Stimulated activated CD8-positive, alpha-beta memory T cell treated with anti-CD3 and anti-CD28 coated beads, Interleukin-4, amount 100 ng/mL, for 4 hours (primary cell): ENCODE measurements at regions not wholly inside any gene's neighbourhood (a gene's known extent, or its start where the extent isn't known, plus 50 kb on each side); places are given as distances from the start of the nearest gene placed in this dataset.
"Not testable (repeated sequence)": the region's sequence is repeated elsewhere in the genome, so short reads cannot be mapped to it uniquely, and the experiment has no call there.

Experiments used
- DNase-seq, 2 donors: peaks; one replicate each; pipeline ENCODE4 v3.0.0-alpha.2; 2020; ENCODE audit warnings: low read depth in 2 of 2, low spot score in 1 of 2

DNA sequence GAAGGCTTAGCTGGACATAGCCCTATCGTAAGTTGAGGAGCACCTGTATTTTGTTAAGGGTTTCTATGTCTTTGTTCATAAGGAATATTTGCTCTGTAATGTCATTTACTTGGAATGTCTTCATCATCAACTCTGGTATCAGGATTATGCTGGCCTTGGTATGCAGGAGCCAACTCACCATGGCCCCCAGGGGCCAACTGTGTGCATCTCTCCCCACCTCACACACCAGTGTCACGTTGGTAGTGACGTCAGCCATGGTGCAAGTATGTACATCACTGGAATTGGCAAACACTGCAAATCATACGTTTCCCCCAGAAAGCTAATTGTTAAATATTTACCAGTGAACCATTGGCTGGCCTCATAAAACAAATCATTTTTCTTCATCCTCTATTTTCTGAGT, 70.8 kb downstream of the YTHDF1 start:
- DNase-seq, result no peak

DNA sequence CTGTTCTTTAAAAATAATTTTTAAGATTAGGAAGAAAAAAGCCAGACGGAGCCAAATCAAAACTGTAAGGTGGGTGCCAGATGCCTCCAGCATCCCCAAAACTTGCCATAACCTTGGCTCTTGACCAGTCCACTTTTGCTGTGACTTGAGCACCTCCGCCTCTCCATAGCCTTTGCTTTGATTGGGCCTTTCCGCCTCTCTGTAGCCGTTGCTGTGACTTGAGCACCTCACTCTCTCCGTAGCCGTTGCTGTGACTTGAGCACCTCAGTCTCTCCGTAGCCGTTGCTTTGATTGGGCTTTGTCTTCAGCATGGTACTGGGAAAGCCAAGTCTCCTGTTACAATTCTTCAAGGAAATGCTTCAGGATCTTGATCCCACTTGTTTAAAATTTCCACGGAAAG, 73.0 kb downstream of the YTHDF1 start:
- DNase-seq, result no peak

DNA sequence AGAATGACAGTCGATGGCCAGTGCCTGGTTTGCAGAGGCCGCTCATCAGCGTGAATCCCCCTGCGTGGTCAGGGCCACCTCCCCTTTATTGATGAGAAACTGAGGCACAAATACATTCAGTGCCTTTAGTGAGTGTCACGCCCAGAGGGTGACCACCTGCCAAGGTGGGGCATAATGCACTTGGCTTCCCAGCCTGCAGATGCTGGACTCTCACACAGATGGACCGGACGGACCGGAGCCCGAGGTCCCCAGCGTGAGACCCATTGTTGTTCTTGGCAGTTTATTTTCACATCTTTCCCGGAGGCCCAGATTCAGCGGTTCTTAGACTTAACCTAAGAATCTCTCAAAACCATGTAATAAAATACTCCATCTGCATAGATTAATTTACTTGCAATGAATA, 74.4 kb downstream of the YTHDF1 start:
- no peak for DNase-seq

DNA sequence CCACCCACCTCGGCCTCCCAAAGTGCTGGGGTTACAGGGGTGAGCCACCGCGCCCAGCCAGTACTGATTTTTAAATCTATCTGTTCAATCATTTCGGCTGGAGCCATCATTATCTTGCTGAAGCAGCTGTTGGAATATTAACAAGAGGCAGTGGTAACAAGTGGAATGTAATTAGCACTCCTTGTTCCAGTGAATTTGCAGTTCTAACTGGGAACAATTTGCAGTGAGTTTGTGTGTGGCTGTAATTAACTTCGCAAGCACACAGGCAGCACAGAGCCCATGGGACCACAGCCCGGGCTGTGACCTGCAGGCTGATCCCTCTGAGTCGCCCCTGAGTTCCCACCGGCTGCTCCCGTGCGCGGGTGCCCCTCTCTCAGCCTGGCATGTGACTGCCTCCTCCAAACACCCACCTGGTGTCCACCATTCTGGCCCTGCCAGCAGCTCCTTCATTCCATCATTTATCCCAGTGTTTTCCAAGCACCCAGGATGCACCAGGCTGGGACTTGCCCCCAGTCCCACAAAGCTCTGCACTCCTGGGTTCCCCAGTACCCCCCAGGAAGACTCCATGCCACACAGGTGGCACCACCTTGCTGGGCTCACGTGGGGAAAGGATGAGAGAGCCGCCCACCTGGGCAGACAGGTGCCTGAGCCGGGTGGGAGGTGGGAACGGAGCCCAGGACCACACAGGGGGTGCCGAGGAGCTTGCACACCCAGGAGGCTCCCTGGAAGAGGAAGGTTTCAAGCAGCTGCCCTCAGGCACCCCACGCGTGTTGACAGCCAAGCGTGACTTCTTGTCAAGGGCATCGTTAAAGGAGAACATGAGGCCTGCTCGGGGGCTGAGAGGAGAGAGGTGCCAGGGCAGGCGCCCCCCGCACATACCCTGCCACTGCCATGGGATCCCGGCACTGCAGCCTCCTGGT, 75.2 kb downstream of the YTHDF1 start:
- no peak for DNase-seq

DNA sequence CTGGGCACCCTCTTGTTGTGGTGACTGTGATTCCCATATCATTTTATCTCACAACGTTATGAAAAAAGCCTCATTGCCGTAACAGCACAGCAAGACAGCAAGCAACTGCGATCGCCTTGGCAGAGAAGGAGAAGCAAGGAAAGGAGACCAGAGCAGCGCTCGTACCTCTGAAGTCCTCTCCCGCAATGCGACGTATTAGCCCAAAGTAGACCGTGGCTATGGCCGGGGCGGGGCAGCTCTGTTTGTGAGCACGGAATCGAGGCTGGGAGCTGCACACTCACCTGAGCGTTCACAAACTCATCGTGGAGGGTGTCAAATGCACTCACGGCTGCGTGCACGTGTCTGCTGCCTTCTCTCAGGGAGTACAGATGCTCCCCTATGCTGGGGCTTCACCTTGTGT, 76.1 kb downstream of the YTHDF1 start:
- DNase-seq, result no peak

DNA sequence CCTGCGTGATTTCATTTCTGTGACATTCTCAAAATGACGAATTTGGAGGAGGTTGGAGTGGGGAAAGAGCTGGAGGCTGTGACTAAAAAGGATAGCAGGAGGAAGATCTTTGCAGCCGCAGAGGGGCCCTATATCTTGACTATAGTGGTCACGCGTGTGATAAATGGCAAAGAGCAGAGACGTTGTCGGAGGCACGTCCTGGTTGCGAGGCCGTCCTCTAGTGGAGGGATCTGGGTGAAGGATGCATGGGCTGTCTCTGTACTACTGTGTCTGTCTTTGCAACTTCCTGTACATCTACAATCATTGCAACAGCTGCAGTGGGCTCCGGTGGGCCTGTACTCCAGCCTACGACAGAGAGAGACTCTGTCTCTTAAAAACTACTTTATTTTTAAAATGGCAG, 76.6 kb downstream of the YTHDF1 start:
- no peak for DNase-seq

- no peak for DNase-seq
Measured at GRCh38 chr20:63138855-63139341, 77.0 kb downstream of the YTHDF1 start.

DNA sequence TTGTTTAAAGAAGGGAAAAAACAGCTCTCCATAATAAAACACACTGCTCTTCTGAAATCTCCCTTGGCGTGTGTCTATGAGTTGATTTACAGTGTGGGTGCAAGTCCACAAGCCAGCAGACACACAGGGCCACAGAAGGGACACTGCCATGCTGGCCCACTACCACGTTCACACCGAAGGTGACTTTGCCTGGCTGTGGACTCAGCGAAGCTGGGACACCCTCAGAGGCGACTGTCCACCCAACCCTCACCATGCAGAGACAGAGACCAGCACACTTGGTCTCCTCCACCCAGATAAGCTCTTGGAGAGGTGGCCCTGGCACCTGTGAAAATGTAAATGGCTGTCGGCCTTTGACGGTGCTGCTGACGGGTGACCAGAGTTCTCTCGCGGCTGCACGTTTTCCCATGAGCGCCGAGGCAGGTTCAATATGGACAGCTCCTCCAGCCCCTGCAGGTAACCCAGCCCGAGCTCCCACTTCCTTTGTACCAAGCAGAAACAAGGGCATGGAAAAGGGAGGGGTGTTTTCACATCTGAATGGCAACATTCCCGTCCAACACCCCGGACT, 78.0 kb downstream of the YTHDF1 start:
- no peak for DNase-seq

GRCh38 chr20:63136296-63136695, 79.6 kb downstream of the YTHDF1 start:
- DNase-seq, result no peak

- DNase-seq, result no peak
Measured at GRCh38 chr20:63135411-63135810, 80.5 kb downstream of the YTHDF1 start.

DNA sequence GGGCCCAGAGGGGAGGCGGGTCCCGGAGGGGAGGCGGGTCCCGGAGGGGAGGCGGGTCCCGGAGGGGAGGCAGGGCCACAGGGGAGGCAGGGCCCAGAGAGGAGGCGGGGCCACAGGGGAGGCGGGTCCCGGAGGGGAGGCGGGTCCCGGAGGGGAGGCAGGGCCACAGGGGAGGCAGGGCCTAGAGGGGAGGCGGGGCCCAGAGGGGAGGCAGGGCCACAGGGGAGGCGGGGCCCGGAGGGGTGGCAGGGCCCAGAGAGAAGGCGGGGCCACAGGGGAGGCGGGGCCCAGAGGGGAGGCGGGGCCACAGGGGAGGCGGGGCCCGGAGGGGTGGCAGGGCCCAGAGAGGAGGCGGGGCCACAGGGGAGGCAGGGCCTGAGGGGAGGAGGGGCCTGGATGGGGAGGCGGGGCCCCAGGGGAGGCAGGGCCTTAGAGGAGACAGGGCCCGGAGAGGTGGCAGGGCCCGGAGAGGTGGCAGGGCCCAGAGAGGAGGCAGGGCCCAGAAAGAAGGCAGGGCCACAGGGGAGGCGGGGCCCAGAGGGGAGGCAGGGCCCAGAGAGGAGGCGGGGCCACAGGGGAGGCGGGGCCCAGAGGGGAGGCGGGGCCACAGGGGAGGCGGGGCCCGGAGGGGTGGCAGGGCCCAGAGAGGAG, 81.1 kb downstream of the YTHDF1 start:
- not testable (repeated sequence) for DNase-seq

DNA sequence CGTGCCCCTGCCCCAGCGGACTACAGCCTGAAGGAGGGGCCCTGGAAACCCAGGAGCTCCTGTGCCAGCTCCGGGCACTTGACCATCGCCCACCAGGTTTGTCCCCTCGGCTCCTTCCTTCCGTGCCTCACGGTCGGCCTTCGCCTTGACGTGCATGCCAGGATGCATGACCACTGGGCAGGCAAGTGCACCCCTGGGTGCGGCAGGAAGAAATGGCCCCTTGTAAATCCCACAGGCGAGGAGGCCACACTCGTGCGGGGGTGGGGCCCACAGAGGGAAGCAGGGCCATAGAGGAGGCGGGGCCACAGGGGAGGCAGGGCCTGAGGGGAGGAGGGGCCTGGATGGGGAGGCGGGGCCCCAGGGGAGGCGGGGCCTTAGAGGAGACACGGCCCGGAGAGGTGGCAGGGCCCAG, 81.7 kb downstream of the YTHDF1 start:
- DNase-seq, result no peak

- no peak for DNase-seq
Measured at GRCh38 chr20:63133481-63134091, 82.3 kb downstream of the YTHDF1 start.

DNA sequence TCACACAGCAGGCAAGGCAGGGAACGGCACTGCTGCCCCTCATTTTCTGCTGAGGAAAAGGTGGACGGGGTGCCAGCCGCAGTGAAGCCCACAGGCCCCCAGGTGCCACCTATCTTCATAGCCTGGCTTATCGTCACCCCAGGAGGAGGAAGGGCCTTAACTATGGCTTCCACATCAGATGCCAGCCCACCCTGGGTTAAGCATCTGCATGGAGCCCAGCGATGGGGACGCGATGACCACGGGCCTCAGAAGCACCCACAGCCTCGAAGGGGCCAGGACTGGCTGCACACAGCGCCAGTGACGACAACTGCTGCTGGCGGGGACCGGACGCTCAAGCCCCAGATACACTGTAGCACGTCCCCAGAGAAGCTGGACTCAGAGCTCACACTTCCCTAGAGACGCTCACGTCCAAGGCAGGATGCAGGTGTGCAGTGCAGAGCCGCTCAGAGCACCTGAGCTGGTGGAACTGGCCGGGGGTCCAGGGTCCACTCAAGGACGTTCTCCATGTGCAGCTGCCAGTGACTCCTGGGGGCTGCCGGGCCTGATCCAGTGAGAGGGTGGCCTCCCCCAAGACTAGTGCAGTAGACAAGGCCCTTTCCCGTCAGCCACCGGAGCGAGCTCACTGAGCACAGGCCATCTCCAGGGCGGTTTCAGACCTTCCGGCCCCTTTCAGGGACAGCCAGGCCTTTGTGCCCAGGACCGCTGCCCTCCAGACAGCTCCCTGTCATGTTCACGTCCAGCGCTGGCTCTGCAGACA, 83.0 kb downstream of the YTHDF1 start:
- DNase-seq, result no peak

DNA sequence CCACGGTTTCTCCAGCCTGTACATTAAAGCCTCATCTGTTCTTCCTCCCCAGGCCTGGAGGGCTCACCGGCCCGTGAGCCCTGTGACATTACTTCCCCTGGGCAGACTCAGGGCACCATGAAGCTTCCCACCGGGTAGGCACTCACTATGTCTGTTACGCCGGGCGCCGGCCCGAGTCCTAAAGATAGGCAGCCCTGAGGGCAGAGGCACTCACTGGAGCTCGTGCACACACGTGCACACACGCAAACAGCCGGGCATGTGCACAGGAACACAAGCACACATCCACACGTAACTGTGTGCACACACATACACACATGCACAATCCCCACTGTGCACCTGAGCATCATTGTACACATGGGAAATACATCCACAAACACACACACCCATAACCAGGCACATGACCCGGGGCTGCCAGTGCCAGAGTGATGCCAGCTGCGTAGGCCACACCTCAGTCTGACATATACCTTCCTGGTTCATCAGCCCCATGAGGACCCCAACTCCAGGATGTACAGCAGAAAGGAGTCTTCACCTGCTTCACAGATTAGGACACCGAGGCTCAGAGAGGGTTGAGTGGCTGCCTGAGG, 83.7 kb downstream of the YTHDF1 start:
- no peak for DNase-seq

DNA sequence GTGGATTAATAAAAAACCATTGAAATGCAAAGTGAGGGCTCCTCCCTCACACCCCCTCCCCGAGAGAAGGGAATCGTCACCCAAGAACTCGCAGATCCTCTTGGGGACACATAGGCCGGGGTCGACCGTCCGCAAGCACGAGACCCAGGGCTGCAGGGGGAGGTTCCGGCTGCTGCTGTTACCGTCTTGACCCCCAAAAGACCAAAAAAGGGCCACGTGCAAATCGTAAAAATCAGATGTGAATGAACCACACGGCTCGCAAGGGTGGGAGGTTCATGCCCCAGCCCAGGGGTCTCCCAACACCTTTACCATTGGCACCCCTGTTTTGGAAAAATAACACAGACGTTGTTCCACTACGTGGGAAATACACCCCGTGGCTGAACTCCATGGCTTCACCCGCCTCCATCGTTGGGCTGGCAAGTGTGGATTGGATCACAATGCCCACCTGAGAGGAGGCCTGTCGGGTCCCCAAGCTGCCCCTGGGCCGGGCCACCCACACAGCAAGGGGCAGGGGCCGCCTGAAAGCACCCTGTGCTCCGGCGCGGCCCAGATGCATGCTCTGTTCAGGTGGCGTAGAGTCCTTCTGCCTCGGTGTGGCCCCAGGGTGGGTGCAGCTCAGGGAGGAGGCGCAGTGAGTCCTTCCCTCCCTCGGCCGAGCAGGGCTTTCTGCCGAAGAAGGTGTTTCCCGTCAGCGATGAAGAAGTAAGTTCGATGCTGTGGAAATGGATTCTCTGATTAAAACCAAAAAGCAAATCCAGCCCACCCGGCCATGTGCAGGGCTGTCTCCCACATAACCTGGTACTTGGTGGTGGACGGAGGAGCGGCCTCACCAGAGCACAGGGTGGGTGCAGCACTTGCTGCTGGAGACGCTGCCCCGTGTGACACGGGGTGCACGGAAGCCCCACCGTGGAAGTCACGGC, 85.0 kb downstream of the YTHDF1 start:
- no peak for DNase-seq

GRCh38 chr20:63129991-63130657, 85.8 kb downstream of the YTHDF1 start:
- no peak for DNase-seq

- no peak for DNase-seq
Measured at GRCh38 chr20:63129376-63129965, 86.5 kb downstream of the YTHDF1 start.

GRCh38 chr20:63128956-63129355, 87.0 kb downstream of the YTHDF1 start:
- DNase-seq, result no peak
